HepG2 (cell line): ENCODE measurements at regions not wholly inside any gene's neighbourhood (a gene's known extent, or its start where the extent isn't known, plus 50 kb on each side); places are given as distances from the start of the nearest gene placed in this dataset.

Experiments used
- ATAC-seq: fragments of 200-7000 bp; cut with Tn5 transposase; 3 replicates; pipeline ENCODE4 v1.9.1; 2020; ENCODE audit warnings: mild to moderate bottlenecking, moderate library complexity
- BruUV-seq: library from RNA; stranded (reverse); fragments of 400-500 nt; replicated peaks from 2 replicates; lab custom pipeline; 2021; lab: Mats Ljungman, UMichigan
- CTCF ChIA-PET: fragments of 300-600 bp; formaldehyde crosslinking; extraction: SDS; loops from one replicate; lab custom pipeline; 2021; ENCODE audit warnings: low total read pairs, inconsistent platforms, low intra/inter-chr PET ratio; lab: Yijun Ruan, JAX
- POLR2A ChIA-PET: fragments of 350-600 bp; sonication (Branson Sonifier 250); formaldehyde crosslinking; loops from one replicate; lab custom pipeline; 2020; ENCODE audit warnings: antibody characterized with exemption, inconsistent platforms; lab: Yijun Ruan, JAX
- DNase-seq: peaks from one replicate; pipeline ENCODE4 v3.0.0-alpha.2; 2015; ENCODE audit warnings: low spot score
- FAIRE-seq: peaks from 3 replicates; lab custom pipeline; 2011; peaks lifted over from hg19 to GRCh38; lab: Jason Lieb, UNC
- H2AFZ ChIP-seq: one replicate; pipeline ENCODE4 v1.6.1; 2011; ENCODE audit warnings: low read length, inconsistent platforms
- H3K27ac ChIP-seq: fragments of 300-600 bp; 3 replicates; pipeline ENCODE4 v1.8.0; 2011; ENCODE audit warnings: mixed run types, mild to moderate bottlenecking, mixed read lengths, low read length, inconsistent platforms; ENCODE audit not compliant: insufficient read depth; ENCODE audit errors: extremely low read length
- H3K27me3 ChIP-seq, 2 experiments: fragments of 200-600 bp in 1 of 2; 2 replicates in 1 of 2; 3 replicates in 1 of 2; pipeline versions ENCODE4 v1.6.0 to v1.8.0; 2011; ENCODE audit warnings: low read length in 2 of 2, mild to moderate bottlenecking in 2 of 2, moderate library complexity in 2 of 2, inconsistent platforms in 1 of 2; ENCODE audit not compliant: insufficient read depth in 2 of 2, control insufficient read depth in 1 of 2
- H3K36me3 ChIP-seq, 2 experiments: fragments of 200-600 bp in 1 of 2; replicated peaks in 1 of 2; 2 replicates in 1 of 2; 3 replicates in 1 of 2; pipeline versions ENCODE4 v1.5.1 to v1.8.0; 2011; ENCODE audit warnings: low read length in 2 of 2, inconsistent platforms in 1 of 2; ENCODE audit not compliant: insufficient read depth in 2 of 2, control insufficient read depth in 1 of 2
- H3K4me1 ChIP-seq: 2 replicates; pipeline ENCODE4 v1.5.1; 2012; ENCODE audit warnings: low read length, inconsistent platforms; ENCODE audit not compliant: insufficient read depth
- H3K4me2 ChIP-seq: 2 replicates; pipeline ENCODE4 v1.6.0; 2011; ENCODE audit warnings: low read depth, low read length, inconsistent platforms
- H3K4me3 ChIP-seq, 3 experiments: fragments of 200-600 bp in 1 of 3; sonication (generic), shearing (Covaris generic) in 1 of 3; replicated peaks in 1 of 3; 2 replicates each; pipeline ENCODE4 v1.5.1; 2011 to 2016; ENCODE audit warnings: low read length in 3 of 3, inconsistent platforms in 2 of 3, low read depth in 2 of 3, mild to moderate bottlenecking in 2 of 3, control low read depth in 1 of 3, mixed read lengths in 1 of 3; ENCODE audit not compliant: insufficient read depth in 1 of 3
- H3K79me2 ChIP-seq: one replicate; pipeline ENCODE4 v1.6.1; 2011; ENCODE audit warnings: low read length, inconsistent platforms; ENCODE audit not compliant: insufficient read depth
- H3K9ac ChIP-seq: 2 replicates; pipeline ENCODE4 v1.6.0; 2011; ENCODE audit warnings: mild to moderate bottlenecking, low read depth, low read length, inconsistent platforms; ENCODE audit not compliant: insufficient read depth
- H3K9me3 ChIP-seq: 2 replicates; pipeline ENCODE4 v1.5.1; 2012; ENCODE audit warnings: mild to moderate bottlenecking, low read length
- H4K20me1 ChIP-seq: 2 replicates; pipeline ENCODE4 v1.6.0; 2011; ENCODE audit warnings: inconsistent platforms, mild to moderate bottlenecking, low read length, moderate library complexity; ENCODE audit not compliant: insufficient read depth
- ATF7 ChIP-seq, 2 experiments: fragments of 450-650 bp in 1 of 2; sonication (generic) in 1 of 2; formaldehyde crosslinking in 1 of 2; IDR thresholded peaks; 2 replicates each; pipeline versions ENCODE4 v1.4.0 to v1.6.1; 2016 to 2020; ENCODE audit warnings: antibody characterized with exemption in 1 of 2, mild to moderate bottlenecking in 1 of 2, missing genetic modification reagents in 1 of 2
- DMAP1 ChIP-seq: IDR thresholded peaks from 2 replicates; pipeline ENCODE4 v1.6.1; 2016
- ESRRA ChIP-seq: sonication (generic); formaldehyde crosslinking; IDR thresholded peaks from 2 replicates; pipeline ENCODE4 v1.5.1; 2020; ENCODE audit warnings: mild to moderate bottlenecking, low read depth, missing genetic modification reagents
- KAT2B ChIP-seq: fragments of 150-350 bp; IDR thresholded peaks from 2 replicates; pipeline ENCODE4 v1.6.1; 2014; ENCODE audit warnings: low read depth, low read length, borderline replicate concordance
- NCOA2 ChIP-seq: sonication (generic); formaldehyde crosslinking; IDR thresholded peaks from 2 replicates; pipeline ENCODE4 v1.8.0; 2022; ENCODE audit warnings: inconsistent platforms
- TRIM22 ChIP-seq: fragments of 450-650 bp; IDR thresholded peaks from 2 replicates; pipeline ENCODE4 v1.6.1; 2017
- U2AF2 ChIP-seq: fragments of 200-400 bp; formaldehyde crosslinking; IDR thresholded peaks from 2 replicates; pipeline ENCODE4 v1.6.1; 2017; ENCODE audit warnings: low read depth, mild to moderate bottlenecking, low read length
- YY1 ChIP-seq: IDR thresholded peaks from 2 replicates; pipeline ENCODE4 v1.6.1; 2011; ENCODE audit warnings: low read length, low read depth, moderate library complexity, mild to moderate bottlenecking; ENCODE audit not compliant: insufficient read depth, insufficient replicate concordance
- ZGPAT ChIP-seq: IDR thresholded peaks from 2 replicates; pipeline ENCODE4 v1.6.1; 2016; ENCODE audit warnings: mild to moderate bottlenecking
- ZNF780A ChIP-seq: sonication (generic); formaldehyde crosslinking; IDR thresholded peaks from 2 replicates; pipeline ENCODE4 v1.8.0; 2022; ENCODE audit warnings: mild to moderate bottlenecking, missing genetic modification reagents, moderate library complexity
- ZNF781 ChIP-seq: sonication (generic); formaldehyde crosslinking; IDR thresholded peaks from 2 replicates; pipeline ENCODE4 v1.5.1; 2020; ENCODE audit warnings: borderline replicate concordance, mild to moderate bottlenecking, missing genetic modification reagents; ENCODE audit errors: not compliant biosample characterization
- WGBS: methylation state at CpG from one replicate; pipeline ENCODE4 v1.1.6; 2017; ENCODE audit warnings: low lambda C conversion rate; 5-methylcytosine and 5-hydroxymethylcytosine counted together
- in situ Hi-C: cut with HindIII; loops from 2 replicates; pipeline ENCODE4 v1.10.0; 2017; ENCODE audit warnings: low pct_unique_long_range_greater_than_20kb; ENCODE audit not compliant: extremely low pct_ligation_motif_present
- intact Hi-C: fragments of 100-400 bp; cut with micrococcal nuclease; formaldehyde crosslinking; loops from one replicate; pipeline ENCODE4 v1.10.0; 2022; ENCODE audit not compliant: unreplicated experiment
- TF ChIP-seq, protein P1 (sequence below): sonication (generic); formaldehyde crosslinking; IDR thresholded peaks from 2 replicates; pipeline ENCODE4 v1.4.0; 2020; ENCODE audit warnings: missing genetic modification reagents, borderline replicate concordance
- TF ChIP-seq, protein P2 (sequence below): sonication (generic); formaldehyde crosslinking; IDR thresholded peaks from 2 replicates; pipeline ENCODE4 v1.4.0; 2020; ENCODE audit warnings: missing genetic modification reagents

DNA sequence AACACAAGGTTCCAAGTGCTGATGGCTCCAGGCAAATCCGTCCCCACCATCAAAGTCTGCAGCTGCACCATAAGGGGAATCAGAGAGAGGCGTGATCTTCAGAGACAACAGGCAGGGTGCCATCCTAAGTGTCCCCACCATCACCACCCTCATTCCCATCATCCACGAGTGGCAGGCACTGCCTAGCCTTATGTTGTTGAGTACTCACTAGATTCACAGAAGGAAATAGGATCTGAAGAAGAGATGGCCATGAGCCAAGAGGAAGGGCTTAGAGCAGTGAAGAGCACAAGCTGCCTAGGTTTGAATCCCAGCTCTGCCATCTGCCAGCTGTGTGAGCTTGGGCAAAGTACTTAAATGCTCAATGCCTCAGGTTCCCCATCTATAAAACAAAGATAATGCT lies 207.3 kb upstream of the CSF3R start:
- CTCF ChIA-PET: no interaction called here
- Histone ChIP-seq H3K9me3 (no peaks in the 10 kb centered on the region), H3K79me2 (no peaks in the 10 kb centered on the region)
- TF ChIP-seq TRIM22: no peak
- no peak for TF ChIP-seq YY1
- no peak for TF ChIP-seq ESRRA (CRISPR knock-in tag)
- TF ChIP-seq DMAP1 (CRISPR knock-in tag): no peak
- TF ChIP-seq ATF7 (IDR thresholded peaks at IDR 0.05): no peak
- TF ChIP-seq ATF7 (CRISPR knock-in tag; IDR thresholded peaks at IDR 0.05): no peak
- no peak for TF ChIP-seq ZGPAT (CRISPR knock-in tag)
- no peak for TF ChIP-seq NCOA2 (CRISPR knock-in tag)
- TF ChIP-seq KAT2B: no peak
- TF ChIP-seq, protein P1, sequence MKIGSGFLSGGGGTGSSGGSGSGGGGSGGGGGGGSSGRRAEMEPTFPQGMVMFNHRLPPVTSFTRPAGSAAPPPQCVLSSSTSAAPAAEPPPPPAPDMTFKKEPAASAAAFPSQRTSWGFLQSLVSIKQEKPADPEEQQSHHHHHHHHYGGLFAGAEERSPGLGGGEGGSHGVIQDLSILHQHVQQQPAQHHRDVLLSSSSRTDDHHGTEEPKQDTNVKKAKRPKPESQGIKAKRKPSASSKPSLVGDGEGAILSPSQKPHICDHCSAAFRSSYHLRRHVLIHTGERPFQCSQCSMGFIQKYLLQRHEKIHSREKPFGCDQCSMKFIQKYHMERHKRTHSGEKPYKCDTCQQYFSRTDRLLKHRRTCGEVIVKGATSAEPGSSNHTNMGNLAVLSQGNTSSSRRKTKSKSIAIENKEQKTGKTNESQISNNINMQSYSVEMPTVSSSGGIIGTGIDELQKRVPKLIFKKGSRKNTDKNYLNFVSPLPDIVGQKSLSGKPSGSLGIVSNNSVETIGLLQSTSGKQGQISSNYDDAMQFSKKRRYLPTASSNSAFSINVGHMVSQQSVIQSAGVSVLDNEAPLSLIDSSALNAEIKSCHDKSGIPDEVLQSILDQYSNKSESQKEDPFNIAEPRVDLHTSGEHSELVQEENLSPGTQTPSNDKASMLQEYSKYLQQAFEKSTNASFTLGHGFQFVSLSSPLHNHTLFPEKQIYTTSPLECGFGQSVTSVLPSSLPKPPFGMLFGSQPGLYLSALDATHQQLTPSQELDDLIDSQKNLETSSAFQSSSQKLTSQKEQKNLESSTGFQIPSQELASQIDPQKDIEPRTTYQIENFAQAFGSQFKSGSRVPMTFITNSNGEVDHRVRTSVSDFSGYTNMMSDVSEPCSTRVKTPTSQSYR (CRISPR knock-in tag): no peak
- TF ChIP-seq, protein P2, sequence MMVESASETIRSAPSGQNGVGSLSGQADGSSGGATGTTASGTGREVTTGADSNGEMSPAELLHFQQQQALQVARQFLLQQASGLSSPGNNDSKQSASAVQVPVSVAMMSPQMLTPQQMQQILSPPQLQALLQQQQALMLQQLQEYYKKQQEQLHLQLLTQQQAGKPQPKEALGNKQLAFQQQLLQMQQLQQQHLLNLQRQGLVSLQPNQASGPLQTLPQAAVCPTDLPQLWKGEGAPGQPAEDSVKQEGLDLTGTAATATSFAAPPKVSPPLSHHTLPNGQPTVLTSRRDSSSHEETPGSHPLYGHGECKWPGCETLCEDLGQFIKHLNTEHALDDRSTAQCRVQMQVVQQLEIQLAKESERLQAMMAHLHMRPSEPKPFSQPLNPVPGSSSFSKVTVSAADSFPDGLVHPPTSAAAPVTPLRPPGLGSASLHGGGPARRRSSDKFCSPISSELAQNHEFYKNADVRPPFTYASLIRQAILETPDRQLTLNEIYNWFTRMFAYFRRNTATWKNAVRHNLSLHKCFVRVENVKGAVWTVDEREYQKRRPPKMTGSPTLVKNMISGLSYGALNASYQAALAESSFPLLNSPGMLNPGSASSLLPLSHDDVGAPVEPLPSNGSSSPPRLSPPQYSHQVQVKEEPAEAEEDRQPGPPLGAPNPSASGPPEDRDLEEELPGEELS (CRISPR knock-in tag): no peak
- TF ChIP-seq ZNF781 (CRISPR knock-in tag): no peak
- no peak for TF ChIP-seq U2AF2
- TF ChIP-seq ZNF780A (CRISPR knock-in tag): no peak
- TF ChIP-seq, all 625 proteins: peak for 0
- in situ Hi-C loops (no loop called here), intact Hi-C loops (no loop called here)
- POLR2A ChIA-PET: no interaction called here
- Histone ChIP-seq H3K27ac (no peak overlapping the region), H3K4me2 (no peak overlapping the region), H3K27me3 (peaks cover 0 to 32% of the 10 kb centered on the region in 2 experiments), H3K4me1 (no peaks in the 10 kb centered on the region), H4K20me1 (no peaks in the 10 kb centered on the region), H3K9ac (no peak overlapping the region), H2AFZ (no peak overlapping the region), H3K36me3 (no peaks in the 10 kb centered on the region), H3K4me3 (no peak overlapping the region)
- no peak for ATAC-seq
- no peak for DNase-seq
- BruUV-seq: no TSS peak
- FAIRE-seq: no peak
- 6% methylated on average over 3 of the region's 3 CpGs for WGBS
